Myocyte (in vitro differentiated cells): ENCODE measurements at regions not wholly inside any gene's neighbourhood (a gene's known extent, or its start where the extent isn't known, plus 50 kb on each side); places are given as distances from the start of the nearest gene placed in this dataset.

Experiments
- DNase-seq: peaks from one replicate; pipeline ENCODE4 v3.0.0-alpha.2; 2012; ENCODE audit warnings: low read depth

GRCh38 chr7:50209461-50210135 lies 94.9 kb upstream of the IKZF1 start:
- no peak for DNase-seq

DNA sequence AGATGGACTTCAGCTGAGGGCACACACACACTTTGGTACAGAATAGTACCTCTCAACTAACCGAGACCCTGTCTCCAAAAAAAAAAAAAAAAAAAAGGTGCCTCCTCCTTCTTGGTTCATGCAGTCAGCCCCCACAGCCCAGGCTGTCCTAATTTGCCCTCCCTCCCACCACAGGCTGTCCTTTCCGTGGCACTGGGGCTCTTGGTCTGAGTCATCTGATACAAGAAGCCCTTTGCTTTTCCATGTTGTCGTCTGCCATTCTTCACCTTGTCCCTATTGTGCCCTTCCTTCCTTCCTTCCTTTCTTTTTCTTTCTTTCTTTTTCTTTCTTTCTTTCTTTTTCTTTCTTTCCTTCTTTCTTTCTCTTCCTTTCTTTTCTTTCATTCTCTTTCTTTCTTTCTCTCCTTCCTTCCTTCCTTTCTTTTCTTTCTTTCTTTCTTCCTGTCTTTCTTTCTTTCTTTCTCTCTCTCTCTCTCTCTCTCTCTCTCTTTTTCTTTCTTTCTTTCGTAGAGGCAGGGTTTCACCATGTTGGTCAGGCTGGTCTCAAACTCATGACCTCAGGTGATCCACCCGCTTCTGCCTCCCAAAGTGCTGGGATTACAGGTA lies 96.0 kb upstream of the IKZF1 start:
- DNase-seq, result no peak

- no peak for DNase-seq
These were observed 96.7 kb upstream of the IKZF1 start for GRCh38 chr7:50207686-50208255.

- no peak for DNase-seq
These were observed 97.3 kb upstream of the IKZF1 start for GRCh38 chr7:50207251-50207564.

GRCh38 chr7:50206453-50207250 lies 97.9 kb upstream of the IKZF1 start:
- DNase-seq, result no peak

- no peak for DNase-seq
These were observed 99.5 kb upstream of the IKZF1 start for GRCh38 chr7:50205011-50205410.

- no peak for DNase-seq
These were observed 99.9 kb upstream of the IKZF1 start for GRCh38 chr7:50204581-50204980.

DNA sequence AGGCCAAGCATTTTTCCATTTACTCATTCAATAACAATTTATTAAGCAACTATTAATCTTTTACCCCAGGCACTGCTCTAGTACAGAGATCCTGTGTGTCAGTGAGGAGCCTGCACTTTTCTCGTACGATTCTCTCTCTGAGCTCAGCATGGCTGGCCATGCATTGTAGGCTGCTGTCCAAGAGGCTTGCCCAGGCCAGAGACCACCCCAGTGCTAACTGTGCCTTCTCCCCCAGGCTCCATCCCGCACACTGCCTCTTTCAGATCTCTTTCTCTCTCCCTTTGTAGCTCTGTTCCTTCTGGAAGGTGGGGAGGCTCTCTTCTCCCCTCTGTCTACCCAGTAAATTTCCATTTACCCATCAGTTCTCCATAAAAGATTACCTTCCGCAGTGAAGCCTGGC lies 101.0 kb upstream of the IKZF1 start:
- no peak for DNase-seq

- no peak for DNase-seq
These were observed 102.4 kb upstream of the IKZF1 start for GRCh38 chr7:50202052-50202555.

GRCh38 chr7:50199824-50200223 lies 104.7 kb upstream of the IKZF1 start:
- DNase-seq, result no peak

- DNase-seq, result no peak
These were observed 104.5 kb upstream of the ZPBP start for GRCh38 chr7:50197549-50197948.

DNA sequence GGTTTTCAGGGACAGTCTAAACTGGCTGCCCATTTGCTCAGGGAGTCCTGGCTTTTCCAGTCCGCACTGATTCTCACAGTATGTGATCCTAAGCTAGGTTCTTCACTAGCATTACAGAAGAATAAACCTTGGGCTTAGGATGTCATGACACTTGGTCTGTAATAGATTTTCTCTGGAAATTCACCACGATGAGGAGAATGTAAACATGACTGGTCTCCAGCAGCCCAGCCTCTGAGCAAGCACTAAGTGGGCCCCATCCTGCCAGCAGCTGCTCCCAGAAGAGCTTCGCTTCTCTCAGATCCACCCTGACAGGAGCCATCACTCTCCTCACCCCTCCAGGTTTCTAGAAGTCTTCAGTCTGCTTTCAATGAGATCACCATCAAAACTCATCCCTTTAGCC lies 103.7 kb upstream of the ZPBP start:
- no peak for DNase-seq

DNA sequence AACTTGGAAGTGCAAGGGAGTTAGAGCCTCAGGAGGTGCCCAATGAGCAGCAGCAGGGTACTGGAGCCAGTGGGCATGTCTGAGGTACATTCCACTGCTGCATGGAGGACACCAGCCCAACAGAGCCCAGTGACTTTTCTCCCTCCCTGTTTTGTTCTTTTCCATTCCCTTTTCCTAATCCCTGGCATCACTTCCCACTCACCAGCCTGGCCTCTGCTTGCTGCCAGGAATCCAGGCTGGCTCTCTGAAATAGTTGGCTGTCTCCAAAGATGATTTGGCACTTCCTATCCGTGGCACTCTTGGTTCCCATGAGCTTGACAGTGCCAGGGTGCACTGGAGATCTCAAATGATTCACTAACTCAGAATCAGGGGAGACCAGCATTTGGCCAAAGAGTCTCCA lies 97.7 kb upstream of the ZPBP start:
- DNase-seq, result no peak

DNA sequence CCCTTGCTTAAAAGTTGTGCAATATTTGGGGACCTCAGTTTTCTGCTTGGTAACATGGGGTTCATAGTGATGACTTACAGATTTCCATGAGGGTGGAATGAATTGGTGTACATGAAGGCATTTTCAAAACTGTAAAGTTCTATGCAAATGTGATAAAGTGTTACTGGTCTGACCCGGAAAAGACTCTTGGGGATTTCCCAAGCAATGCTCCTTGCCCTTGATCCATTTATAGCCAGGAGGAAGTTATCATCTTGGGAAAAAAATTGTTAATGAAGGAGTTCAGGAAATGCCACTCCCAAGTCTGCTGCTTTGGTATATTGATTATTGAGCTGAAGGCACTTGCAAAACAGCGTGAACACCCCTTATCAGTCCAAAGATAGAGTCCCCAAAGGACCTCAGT lies 96.3 kb upstream of the ZPBP start:
- no peak for DNase-seq

DNA sequence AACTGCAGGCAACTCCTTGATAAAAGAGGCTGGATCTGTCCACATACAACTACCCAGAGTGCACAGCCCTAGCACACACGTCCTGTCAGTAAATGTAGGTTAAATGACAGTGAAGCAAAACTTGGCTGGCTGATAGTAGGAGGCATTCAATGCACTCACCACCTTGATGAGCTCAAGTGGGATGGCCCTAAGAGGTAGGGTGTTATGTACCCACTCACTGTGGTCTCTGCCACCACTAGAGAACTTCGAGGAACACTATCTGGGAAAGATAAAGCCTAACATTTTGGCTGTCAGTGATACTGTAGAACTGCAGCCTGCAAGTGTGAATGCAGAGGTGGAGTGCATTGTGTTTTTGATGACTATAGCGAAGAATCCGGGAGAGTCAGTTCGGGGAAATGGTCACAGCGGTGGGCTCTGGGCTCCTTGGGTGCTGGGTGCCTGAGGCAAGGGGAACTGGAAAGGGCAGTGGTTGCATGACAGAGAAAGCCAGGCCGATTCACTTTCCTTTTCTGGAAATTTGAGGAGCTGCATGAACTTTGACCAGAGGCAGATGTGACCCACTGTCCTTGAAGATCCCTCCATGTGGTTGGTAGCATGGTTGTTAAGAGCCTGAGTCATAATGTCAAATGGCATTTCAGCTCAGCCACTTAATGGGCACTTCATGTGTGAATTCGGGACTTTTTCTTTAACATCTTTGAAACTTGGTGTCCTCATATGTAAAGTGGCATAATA lies 93.1 kb upstream of the ZPBP start:
- DNase-seq, result no peak

DNA sequence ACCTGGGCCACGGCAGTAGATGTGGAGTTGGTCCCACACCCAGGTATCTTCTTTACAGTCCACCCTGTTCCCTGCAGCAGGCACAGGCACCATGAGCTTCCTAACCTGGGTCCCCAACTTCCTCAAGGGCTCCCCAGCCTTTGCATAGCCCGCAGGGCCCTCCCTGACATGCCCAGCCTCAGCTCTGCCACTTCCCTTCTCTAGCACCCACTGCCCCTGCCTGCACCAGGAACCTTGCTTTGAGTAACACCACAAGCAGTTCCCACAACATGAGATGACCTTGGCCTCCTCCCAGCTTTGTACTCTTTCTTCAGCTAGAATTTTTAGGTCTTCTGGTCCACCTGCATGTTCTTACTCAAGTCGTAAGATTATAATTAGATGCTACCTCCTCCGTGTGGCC lies 92.2 kb upstream of the ZPBP start:
- DNase-seq, result no peak

DNA sequence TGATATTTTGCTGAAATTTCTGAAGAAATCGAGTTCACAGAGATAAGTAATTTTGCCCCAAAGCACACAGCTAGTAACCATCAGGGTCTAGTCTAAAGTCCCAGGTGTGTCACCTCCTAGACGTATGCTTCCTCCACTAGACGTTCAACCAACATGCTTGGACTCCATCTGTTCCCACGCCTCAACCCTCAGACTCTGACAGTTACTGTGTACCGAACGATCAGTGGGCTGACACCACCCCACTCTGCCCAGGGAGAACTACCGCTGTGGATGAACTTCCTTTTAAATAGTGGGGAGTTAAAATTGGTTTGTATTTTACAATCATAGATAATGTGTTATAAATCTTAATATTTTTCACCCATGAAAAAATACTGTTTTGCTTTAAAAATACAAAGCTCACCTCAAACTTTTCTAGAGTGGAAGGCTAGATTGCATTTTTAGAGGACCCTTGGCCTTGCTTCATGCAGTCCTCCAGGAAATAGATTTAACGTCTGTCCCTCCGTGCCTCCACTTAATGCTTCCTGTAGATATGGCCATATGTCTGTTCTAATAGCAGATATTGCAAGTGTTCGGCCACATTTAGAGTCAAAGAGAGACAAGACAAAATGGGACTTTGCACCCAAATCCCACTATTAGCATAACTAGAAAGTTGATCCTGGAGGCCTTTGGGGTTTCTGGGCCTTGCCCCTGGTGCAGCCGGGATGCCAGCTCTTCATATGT lies 91.4 kb upstream of the ZPBP start:
- DNase-seq, result no peak

- DNase-seq, result no peak
These were observed 89.7 kb upstream of the ZPBP start for GRCh38 chr7:50182759-50183158.

- no peak for DNase-seq
These were observed 88.0 kb upstream of the ZPBP start for GRCh38 chr7:50181081-50181480.

GRCh38 chr7:50178166-50178565 lies 85.1 kb upstream of the ZPBP start:
- DNase-seq, result no peak

DNA sequence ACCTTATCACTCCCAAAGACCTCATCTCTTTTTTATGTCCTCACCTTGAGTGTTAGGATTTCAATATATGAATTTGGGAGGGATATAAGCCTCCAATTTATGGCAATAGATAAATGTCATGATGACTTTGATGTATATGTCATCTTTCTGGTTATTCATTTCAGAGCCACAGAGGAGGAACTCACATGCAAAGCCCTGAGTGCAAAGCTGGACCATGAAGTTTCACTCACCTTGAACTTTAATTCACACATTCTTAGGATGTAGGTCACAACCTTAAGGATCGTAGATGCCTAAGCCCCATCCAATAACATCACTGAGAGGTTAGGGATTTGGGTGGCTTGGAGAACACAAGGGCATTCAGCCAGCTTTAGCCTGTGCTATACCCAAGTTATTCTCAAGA lies 81.9 kb upstream of the ZPBP start:
- DNase-seq, result no peak
